OCI-LY1 (cell line): ENCODE measurements at regions not wholly inside any gene's neighbourhood (a gene's known extent, or its start where the extent isn't known, plus 50 kb on each side); places are given as distances from the start of the nearest gene placed in this dataset.
A peak's percentile ranks its signal among the peaks of the same experiment; 100 is the strongest.

Experiments
- H2AFZ ChIP-seq: fragments of 200-600 bp; sonication (generic), shearing (Covaris generic); 2 replicates; pipeline ENCODE4 v1.6.0; 2014; ENCODE audit warnings: antibody characterized with exemption, mild to moderate bottlenecking, low read length
- H3F3A ChIP-seq: fragments of 200-600 bp; sonication (generic), shearing (Covaris generic); 2 replicates; pipeline ENCODE4 v1.6.0; 2014; ENCODE audit warnings: mild to moderate bottlenecking, antibody characterized with exemption, low read length, moderate library complexity; ENCODE audit not compliant: insufficient read depth
- H3K27ac ChIP-seq: fragments of 200-600 bp; sonication (generic); 2 replicates; pipeline ENCODE4 v1.5.1; 2014; ENCODE audit warnings: low read length, mixed run types, mild to moderate bottlenecking, low read depth; ENCODE audit not compliant: poor library complexity, severe bottlenecking
- H3K27me3 ChIP-seq: fragments of 200-600 bp; sonication (generic); 2 replicates; pipeline ENCODE4 v1.6.0; 2014; ENCODE audit warnings: antibody characterized with exemption, mild to moderate bottlenecking, low read length, moderate library complexity; ENCODE audit not compliant: insufficient read depth
- H3K36me3 ChIP-seq: fragments of 200-600 bp; sonication (generic); 2 replicates; pipeline ENCODE4 v1.6.1; 2014; ENCODE audit warnings: mild to moderate bottlenecking, antibody characterized with exemption, low read length, moderate library complexity, mixed read lengths; ENCODE audit not compliant: insufficient read depth
- H3K4me1 ChIP-seq: fragments of 200-600 bp; sonication (generic); 2 replicates; pipeline ENCODE4 v1.5.1; 2014; ENCODE audit warnings: mild to moderate bottlenecking, low read length, moderate library complexity; ENCODE audit not compliant: insufficient read depth, severe bottlenecking
- H3K4me2 ChIP-seq: fragments of 200-600 bp; sonication (generic), shearing (Covaris generic); 2 replicates; pipeline ENCODE4 v1.6.1; 2014; ENCODE audit warnings: low read length
- H3K4me3 ChIP-seq: fragments of 200-600 bp; sonication (generic); 2 replicates; pipeline ENCODE4 v1.5.1; 2014; ENCODE audit warnings: low read length, low read depth, mild to moderate bottlenecking, mixed read lengths; ENCODE audit not compliant: poor library complexity, severe bottlenecking
- H3K79me2 ChIP-seq: fragments of 200-600 bp; shearing (Covaris generic); 2 replicates; pipeline ENCODE4 v1.6.1; 2016; ENCODE audit warnings: mixed run types, low read length, mixed read lengths; ENCODE audit not compliant: insufficient read depth
- H3K9ac ChIP-seq: fragments of 200-600 bp; sonication (generic), shearing (Covaris generic); 2 replicates; pipeline ENCODE4 v1.6.1; 2014; ENCODE audit warnings: mild to moderate bottlenecking, low read length, mixed read lengths
- H3K9me2 ChIP-seq: fragments of 200-600 bp; sonication (generic), shearing (Covaris generic); 2 replicates; pipeline ENCODE4 v1.6.1; 2014; ENCODE audit warnings: low read depth, mild to moderate bottlenecking, low read length, mixed read lengths
- H3K9me3 ChIP-seq: fragments of 200-600 bp; shearing (Covaris generic); 2 replicates; pipeline ENCODE4 v1.6.1; 2014; ENCODE audit warnings: low read length, mixed read lengths
- H4K20me1 ChIP-seq: fragments of 200-600 bp; sonication (generic), shearing (Covaris generic); 2 replicates; pipeline ENCODE4 v1.6.0; 2016; ENCODE audit warnings: mild to moderate bottlenecking, low read length; ENCODE audit not compliant: insufficient read depth
- CTCF ChIP-seq: fragments of 200-600 bp; sonication (generic), shearing (Covaris generic); IDR thresholded peaks from 2 replicates; pipeline ENCODE4 v1.5.1; 2017; ENCODE audit warnings: mild to moderate bottlenecking, antibody characterized with exemption, low read length, moderate library complexity, mixed read lengths
- EZH2 ChIP-seq: fragments of 200-600 bp; sonication (generic), shearing (Covaris generic); IDR thresholded peaks from 2 replicates; pipeline ENCODE4 v1.8.0; 2017; ENCODE audit warnings: borderline replicate concordance, mixed run types, mild to moderate bottlenecking, antibody characterized with exemption, low read length, moderate library complexity, mixed read lengths

- no peaks in the 10 kb centered on the region for H3F3A ChIP-seq
- peaks cover 47% of the 10 kb centered on the region for H3K4me1 ChIP-seq
- H3K27me3 ChIP-seq, result no peaks in the 10 kb centered on the region
- no peak overlapping the region for H3K4me3 ChIP-seq
- H3K36me3 ChIP-seq, result no peaks in the 10 kb centered on the region; the same call in 1 of the 2 replicates
- no peaks in the 10 kb centered on the region for H3K9me2 ChIP-seq
- H4K20me1 ChIP-seq, result no peaks in the 10 kb centered on the region
- no peaks in the 10 kb centered on the region for H3K79me2 ChIP-seq
- H3K27ac ChIP-seq, result peak overlapping the region; percentile 6
- no peak overlapping the region for H3K4me2 ChIP-seq
- H3K9ac ChIP-seq, result no peak overlapping the region
- H3K9me3 ChIP-seq, result no peaks in the 10 kb centered on the region
- H2AFZ ChIP-seq, result no peak overlapping the region
- TF ChIP-seq CTCF, result no peak
- TF ChIP-seq EZH2, result no peak
Observed at GRCh38 chr19:28504139-28504538, 708.8 kb downstream of the UQCRFS1 start.

- Histone ChIP-seq H3K27me3 (no peaks in the 10 kb centered on the region), H3K4me3 (no peak overlapping the region), H3K9me3 (no peaks in the 10 kb centered on the region), H3K27ac (peak overlapping the region; percentile 46), H4K20me1 (no peaks in the 10 kb centered on the region), H3K79me2 (no peaks in the 10 kb centered on the region), H3F3A (no peaks in the 10 kb centered on the region), H3K36me3 (no peaks in the 10 kb centered on the region; the same call in 1 of the 2 replicates), H3K4me2 (peak overlapping the region; percentile 38), H3K9ac (peak overlapping the region; percentile 4; the same call in 1 of the 2 replicates), H2AFZ (no peak overlapping the region), H3K4me1 (peaks cover 54% of the 10 kb centered on the region), H3K9me2 (no peaks in the 10 kb centered on the region)
- TF ChIP-seq CTCF, result no peak
- no peak for TF ChIP-seq EZH2
Observed at GRCh38 chr19:28502879-28503734, 709.8 kb downstream of the UQCRFS1 start.

- Histone ChIP-seq H3K27ac (peak overlapping the region; percentile 15), H3F3A (no peaks in the 10 kb centered on the region), H3K79me2 (no peaks in the 10 kb centered on the region), H3K27me3 (no peaks in the 10 kb centered on the region), H2AFZ (no peak overlapping the region), H3K9me2 (no peaks in the 10 kb centered on the region), H3K9me3 (no peaks in the 10 kb centered on the region), H3K4me1 (peaks cover 54% of the 10 kb centered on the region), H3K36me3 (no peaks in the 10 kb centered on the region), H3K9ac (no peak overlapping the region), H3K4me3 (no peak overlapping the region), H4K20me1 (no peaks in the 10 kb centered on the region), H3K4me2 (0 out of 2 replicates have a peak overlapping the region, but pooled peaks have one; percentile 16)
- TF ChIP-seq CTCF, result no peak
- no peak for TF ChIP-seq EZH2
Observed at GRCh38 chr19:28501976-28502375, 711.0 kb downstream of the UQCRFS1 start.
